HG03354 (cell line): ENCODE measurements at regions not wholly inside any gene's neighbourhood (a gene's known extent, or its start where the extent isn't known, plus 50 kb on each side); places are given as distances from the start of the nearest gene placed in this dataset.
A peak's percentile ranks its signal among the peaks of the same experiment; 100 is the strongest.

Experiments
- ATAC-seq: cut with Tn5 transposase; IDR thresholded peaks from one replicate; pipeline ENCODE4 v1.9.1; 2021; ENCODE audit warnings: mild to moderate bottlenecking; ENCODE audit not compliant: unreplicated experiment, poor library complexity, severe bottlenecking

- ATAC-seq, result no peak
Observed at GRCh38 chr6:100160930-100161329, 166.9 kb upstream of the MCHR2 start.

- ATAC-seq, result no peak
Observed at GRCh38 chr6:100155141-100155540, 161.1 kb upstream of the MCHR2 start.

- no peak for ATAC-seq
Observed at GRCh38 chr6:100153636-100154275, 159.7 kb upstream of the MCHR2 start.

GRCh38 chr6:100152201-100152600 is 158.2 kb upstream of the MCHR2 start:
- no peak for ATAC-seq

- ATAC-seq, result no peak
Observed at GRCh38 chr6:100144991-100145390, 151.0 kb upstream of the MCHR2 start.

- ATAC-seq, result no peak
Observed at GRCh38 chr6:100138346-100139022, 144.5 kb upstream of the MCHR2 start.

- no peak for ATAC-seq
Observed at GRCh38 chr6:100137759-100138158, 143.7 kb upstream of the MCHR2 start.

- ATAC-seq, result no peak
Observed at GRCh38 chr6:100136590-100136989, 142.6 kb upstream of the MCHR2 start.

- no peak for ATAC-seq
Observed at GRCh38 chr6:100135977-100136376, 142.0 kb upstream of the MCHR2 start.

GRCh38 chr6:100134703-100135102 is 140.7 kb upstream of the MCHR2 start:
- ATAC-seq, result no peak

- ATAC-seq, result no peak
Observed at GRCh38 chr6:100134297-100134696, 140.3 kb upstream of the MCHR2 start.

GRCh38 chr6:100132005-100132404 is 138.0 kb upstream of the MCHR2 start:
- no peak for ATAC-seq

- no peak for ATAC-seq
Observed at GRCh38 chr6:100130630-100131029, 136.6 kb upstream of the MCHR2 start.

GRCh38 chr6:100126790-100127484 is 132.9 kb upstream of the MCHR2 start:
- ATAC-seq, result peak; percentile 50

- ATAC-seq, result no peak
Observed at GRCh38 chr6:100121854-100122609, 128.0 kb upstream of the MCHR2 start.

- ATAC-seq, result no peak
Observed at GRCh38 chr6:100119261-100119660, 125.2 kb upstream of the MCHR2 start.

- ATAC-seq, result no peak
Observed at GRCh38 chr6:100118301-100118700, 124.3 kb upstream of the MCHR2 start.

- ATAC-seq, result no peak
Observed at GRCh38 chr6:100117680-100118079, 123.7 kb upstream of the MCHR2 start.

GRCh38 chr6:100116411-100117194 is 122.6 kb upstream of the MCHR2 start:
- peak; percentile 80 for ATAC-seq
